Panc1 (cell line): ENCODE measurements at regions not wholly inside any gene's neighbourhood (a gene's known extent, or its start where the extent isn't known, plus 50 kb on each side); places are given as distances from the start of the nearest gene placed in this dataset.

Source experiments
- ATAC-seq: fragments of 200-7000 bp; cut with Tn5 transposase; 2 replicates; pipeline ENCODE4 v1.9.1; 2020; ENCODE audit warnings: mild to moderate bottlenecking, moderate library complexity
- BruUV-seq: library from RNA; stranded (reverse); fragments of 400-500 nt; replicated peaks from 2 replicates; lab custom pipeline; 2021; lab: Mats Ljungman, UMichigan
- CTCF ChIA-PET: fragments of 300-600 bp; sonication (Branson Sonifier 250); formaldehyde crosslinking; loops from one replicate; lab custom pipeline; 2022; ENCODE audit warnings: antibody characterized with exemption; lab: Charles Lee
- POLR2A ChIA-PET: fragments of 300-600 bp; sonication (Branson Sonifier 250); formaldehyde crosslinking; loops from one replicate; lab custom pipeline; 2022; ENCODE audit warnings: antibody characterized with exemption; lab: Charles Lee
- DNase-seq: peaks from one replicate; pipeline ENCODE4 v3.0.0-alpha.2; 2010; ENCODE audit warnings: low read depth, low spot score
- H3K27ac ChIP-seq: 2 replicates; pipeline ENCODE4 v1.5.1; 2011; ENCODE audit warnings: mild to moderate bottlenecking, low read length, inconsistent platforms
- H3K27me3 ChIP-seq: fragments of 200-500 bp; sonication (Bioruptor generic); 2 replicates; pipeline ENCODE4 v1.6.0; 2014; ENCODE audit warnings: low read length, inconsistent platforms; ENCODE audit not compliant: control insufficient read depth, insufficient read depth
- H3K36me3 ChIP-seq: fragments of 200-500 bp; sonication (Bioruptor generic); 2 replicates; pipeline ENCODE4 v1.5.1; 2014; ENCODE audit warnings: inconsistent platforms, mild to moderate bottlenecking, low read length, moderate library complexity; ENCODE audit not compliant: control insufficient read depth, insufficient read depth
- H3K4me1 ChIP-seq: 2 replicates; pipeline ENCODE4 v1.5.1; 2011; ENCODE audit warnings: inconsistent platforms, mild to moderate bottlenecking, low read length, moderate library complexity; ENCODE audit not compliant: control insufficient read depth, insufficient read depth
- H3K4me3 ChIP-seq, 2 experiments: 2 replicates each; pipeline ENCODE4 v1.5.1; 2011 to 2012; ENCODE audit warnings: low read depth in 2 of 2, low read length in 2 of 2, mild to moderate bottlenecking in 2 of 2, inconsistent platforms in 1 of 2, moderate library complexity in 1 of 2
- H3K9me3 ChIP-seq: fragments of 200-500 bp; sonication (Bioruptor generic); 2 replicates; pipeline ENCODE4 v1.5.1; 2014; ENCODE audit warnings: low read depth, mild to moderate bottlenecking, inconsistent platforms, low read length, moderate library complexity; ENCODE audit not compliant: control insufficient read depth, insufficient read depth
- CTCF ChIP-seq: fragments of 450-650 bp; IDR thresholded peaks from 2 replicates; pipeline ENCODE4 v1.5.1; 2017; ENCODE audit warnings: mild to moderate bottlenecking
- POLR2AphosphoS5 ChIP-seq: IDR thresholded peaks from 2 replicates; pipeline ENCODE4 v1.6.1; 2012; ENCODE audit warnings: mild to moderate bottlenecking, low read depth, low read length, moderate library complexity
- REST ChIP-seq, 2 experiments: IDR thresholded peaks; 2 replicates each; pipeline ENCODE4 v1.6.1; 2011 to 2012; ENCODE audit warnings: low read depth in 2 of 2, control low read depth in 1 of 2, low read length in 1 of 2, mild to moderate bottlenecking in 1 of 2, moderate library complexity in 1 of 2; ENCODE audit not compliant: insufficient read depth in 1 of 2
- SIN3A ChIP-seq: IDR thresholded peaks from 2 replicates; pipeline ENCODE4 v1.6.1; 2012; ENCODE audit warnings: low read depth, mild to moderate bottlenecking, low read length, moderate library complexity, borderline replicate concordance; ENCODE audit not compliant: insufficient read depth
- TCF7L2 ChIP-seq: IDR thresholded peaks from 2 replicates; pipeline ENCODE4 v1.6.1; 2011; ENCODE audit warnings: mild to moderate bottlenecking, low read depth, low read length, inconsistent platforms
- in situ Hi-C: cut with HindIII; loops from 2 replicates; pipeline ENCODE4 v1.10.0; 2016; ENCODE audit warnings: low sequenced_read_pairs, low pct_unique_long_range_greater_than_20kb
- intact Hi-C: fragments of 100-400 bp; cut with micrococcal nuclease; formaldehyde crosslinking; loops from one replicate; pipeline ENCODE4 v1.10.0; 2022; ENCODE audit not compliant: unreplicated experiment

- in situ Hi-C loops, result no loop called here
- CTCF ChIA-PET, result no interaction called here
- DNase-seq (no peak), ATAC-seq (no peak)
- H3K4me1 ChIP-seq, result peaks cover 16% of the 10 kb centered on the region
- 0 out of 2 replicates have a peak overlapping the region, but pooled peaks have one; percentile 17 for H3K27ac ChIP-seq
- POLR2A ChIA-PET, result interaction anchor here (0.6 to 0.7 kb wide), 2 partner anchors 63 to 402 kb away, joined by 7 to 11 read pairs; no protein-coding TSS in a partner anchor
- no peaks in the 10 kb centered on the region for H3K36me3 ChIP-seq
- no peak overlapping the region for H3K4me3 ChIP-seq
- intact Hi-C loops, result no loop called here
- no TSS peak for BruUV-seq
- no peak for TF ChIP-seq TCF7L2
- TF ChIP-seq CTCF, result no peak
- TF ChIP-seq REST (IDR thresholded peaks at IDR 0.05; ENCODE audit: insufficient read depth in 1 of 2, low read depth in 2 of 2, low read length in 1 of 2), result no peak
- no peak for TF ChIP-seq SIN3A
- no peak for TF ChIP-seq POLR2AphosphoS5
- no peaks in the 10 kb centered on the region for H3K27me3 ChIP-seq
- no peaks in the 10 kb centered on the region for H3K9me3 ChIP-seq
Observed at GRCh38 chr1:63710308-63710707, 63.5 kb upstream of the ROR1 start.

GRCh38 chr1:63710761-63711380 is 62.9 kb upstream of the ROR1 start:
- TF ChIP-seq TCF7L2 (no peak), CTCF (no peak), REST (IDR thresholded peaks at IDR 0.05; ENCODE audit: insufficient read depth in 1 of 2, low read depth in 2 of 2, low read length in 1 of 2) (no peak), POLR2AphosphoS5 (no peak), SIN3A (no peak)
- Histone ChIP-seq H3K4me3 (no peak overlapping the region), H3K4me1 (peaks cover 16% of the 10 kb centered on the region), H3K27me3 (no peaks in the 10 kb centered on the region), H3K27ac (peak overlapping the region; percentile 17; the same call in 1 of the 2 replicates), H3K36me3 (no peaks in the 10 kb centered on the region), H3K9me3 (no peaks in the 10 kb centered on the region)
- CTCF ChIA-PET, result no interaction called here
- no TSS peak for BruUV-seq
- POLR2A ChIA-PET, result no interaction called here
- no peak for DNase-seq
- in situ Hi-C loops, result no loop called here
- ATAC-seq, result no peak
- intact Hi-C loops, result no loop called here
